ENCODE measurements at regions not wholly inside any gene's neighbourhood (a gene's known extent, or its start where the extent isn't known, plus 50 kb on each side); places are given as distances from the start of the nearest gene placed in this dataset.

- H3K27me3 ChIP-seq (ENCODE audit: control insufficient read depth, low read length) = 0 out of 2 replicates have a peak, but pooled peaks cover 3% of the 10 kb centered on the region
- H4K20me1 ChIP-seq (ENCODE audit: control insufficient read depth, insufficient read depth, low read depth, low read length) = no peaks in the 10 kb centered on the region
- H3K4me2 ChIP-seq (ENCODE audit: low read length) = no peak overlapping the region
- no peaks in the 10 kb centered on the region for H3K9me3 ChIP-seq (ENCODE audit: control insufficient read depth, insufficient read depth, low read length)
- H3K79me2 ChIP-seq (ENCODE audit: control insufficient read depth, low read length) = no peaks in the 10 kb centered on the region
- no peaks in the 10 kb centered on the region for H3K36me3 ChIP-seq (ENCODE audit: control insufficient read depth, low read length)
- H3K27ac ChIP-seq (ENCODE audit: low read depth, low read length) = no peak overlapping the region
- H3F3A ChIP-seq (ENCODE audit: control insufficient read depth, insufficient read depth) = no peaks in the 10 kb centered on the region
- no peaks in the 10 kb centered on the region for H3K9me2 ChIP-seq (replicated peaks; ENCODE audit: control insufficient read depth, low read length)
- TF ChIP-seq EZH2phosphoT487 (IDR thresholded peaks at IDR 0.05; ENCODE audit: borderline replicate concordance, low read length) = no peak
- TF ChIP-seq, protein P1, sequence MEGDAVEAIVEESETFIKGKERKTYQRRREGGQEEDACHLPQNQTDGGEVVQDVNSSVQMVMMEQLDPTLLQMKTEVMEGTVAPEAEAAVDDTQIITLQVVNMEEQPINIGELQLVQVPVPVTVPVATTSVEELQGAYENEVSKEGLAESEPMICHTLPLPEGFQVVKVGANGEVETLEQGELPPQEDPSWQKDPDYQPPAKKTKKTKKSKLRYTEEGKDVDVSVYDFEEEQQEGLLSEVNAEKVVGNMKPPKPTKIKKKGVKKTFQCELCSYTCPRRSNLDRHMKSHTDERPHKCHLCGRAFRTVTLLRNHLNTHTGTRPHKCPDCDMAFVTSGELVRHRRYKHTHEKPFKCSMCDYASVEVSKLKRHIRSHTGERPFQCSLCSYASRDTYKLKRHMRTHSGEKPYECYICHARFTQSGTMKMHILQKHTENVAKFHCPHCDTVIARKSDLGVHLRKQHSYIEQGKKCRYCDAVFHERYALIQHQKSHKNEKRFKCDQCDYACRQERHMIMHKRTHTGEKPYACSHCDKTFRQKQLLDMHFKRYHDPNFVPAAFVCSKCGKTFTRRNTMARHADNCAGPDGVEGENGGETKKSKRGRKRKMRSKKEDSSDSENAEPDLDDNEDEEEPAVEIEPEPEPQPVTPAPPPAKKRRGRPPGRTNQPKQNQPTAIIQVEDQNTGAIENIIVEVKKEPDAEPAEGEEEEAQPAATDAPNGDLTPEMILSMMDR (IDR thresholded peaks at IDR 0.05; ENCODE audit: low read depth, low read length, poor library complexity, severe bottlenecking) = no peak
- H3K4me3 ChIP-seq (ENCODE audit: low read length) = no peak overlapping the region
- no peaks in the 10 kb centered on the region for H3K4me1 ChIP-seq (ENCODE audit: control insufficient read depth, low read length)
These were observed 410.9 kb downstream of the TYW1 start for GRCh38 chr7:67407392-67408071.

GRCh38 chr7:67408109-67408508 is 411.5 kb downstream of the TYW1 start:
- Histone ChIP-seq H3K27ac (ENCODE audit: low read depth, low read length) (no peak overlapping the region), H3K4me2 (ENCODE audit: low read length) (no peak overlapping the region), H3K9me3 (ENCODE audit: control insufficient read depth, insufficient read depth, low read length) (no peaks in the 10 kb centered on the region), H3F3A (ENCODE audit: control insufficient read depth, insufficient read depth) (no peaks in the 10 kb centered on the region), H3K9me2 (replicated peaks; ENCODE audit: control insufficient read depth, low read length) (no peaks in the 10 kb centered on the region), H4K20me1 (ENCODE audit: control insufficient read depth, insufficient read depth, low read depth, low read length) (no peaks in the 10 kb centered on the region), H3K79me2 (ENCODE audit: control insufficient read depth, low read length) (no peaks in the 10 kb centered on the region), H3K4me3 (ENCODE audit: low read length) (no peak overlapping the region), H3K36me3 (ENCODE audit: control insufficient read depth, low read length) (no peaks in the 10 kb centered on the region), H3K27me3 (ENCODE audit: control insufficient read depth, low read length) (no peaks in the 10 kb centered on the region), H3K4me1 (ENCODE audit: control insufficient read depth, low read length) (no peaks in the 10 kb centered on the region)
- no peak for TF ChIP-seq EZH2phosphoT487 (IDR thresholded peaks at IDR 0.05; ENCODE audit: borderline replicate concordance, low read length)
- TF ChIP-seq, protein P1 (IDR thresholded peaks at IDR 0.05; ENCODE audit: low read depth, low read length, poor library complexity, severe bottlenecking) = no peak

DNA sequence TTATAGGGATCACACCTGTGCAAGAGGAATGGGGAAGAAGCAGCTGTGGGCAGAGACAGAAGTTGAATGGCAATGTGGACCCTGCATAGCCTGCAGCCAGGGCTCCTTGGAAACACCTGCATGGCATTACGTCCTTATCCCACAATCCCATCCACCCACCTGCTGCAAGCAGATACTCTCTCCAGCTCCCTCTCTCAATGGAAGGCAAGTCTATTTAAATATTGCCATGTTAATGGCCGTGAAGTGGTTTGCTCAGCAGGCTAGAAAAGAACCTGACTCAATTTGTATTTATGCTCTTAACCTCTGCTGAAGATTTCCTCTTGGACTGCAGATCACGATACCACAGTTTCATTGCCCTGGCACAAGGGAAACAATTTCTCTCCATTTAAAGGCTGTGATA is 417.0 kb downstream of the TYW1 start:
- Histone ChIP-seq H3K4me2 (ENCODE audit: low read length) (no peak overlapping the region), H3K4me1 (ENCODE audit: control insufficient read depth, low read length) (no peaks in the 10 kb centered on the region)

More for the DNA sequence above, 417.0 kb downstream of the TYW1 start:
- Histone ChIP-seq H3K79me2 (ENCODE audit: control insufficient read depth, low read length) (no peaks in the 10 kb centered on the region), H4K20me1 (ENCODE audit: control insufficient read depth, insufficient read depth, low read depth, low read length) (no peaks in the 10 kb centered on the region), H3K4me3 (ENCODE audit: low read length) (no peak overlapping the region), H3K9me3 (ENCODE audit: control insufficient read depth, insufficient read depth, low read length) (no peaks in the 10 kb centered on the region), H3F3A (ENCODE audit: control insufficient read depth, insufficient read depth) (no peaks in the 10 kb centered on the region), H3K36me3 (ENCODE audit: control insufficient read depth, low read length) (no peaks in the 10 kb centered on the region), H3K27me3 (ENCODE audit: control insufficient read depth, low read length) (no peaks in the 10 kb centered on the region), H3K9me2 (replicated peaks; ENCODE audit: control insufficient read depth, low read length) (no peaks in the 10 kb centered on the region), H3K27ac (ENCODE audit: low read depth, low read length) (no peak overlapping the region)
- no peak for TF ChIP-seq EZH2phosphoT487 (IDR thresholded peaks at IDR 0.05; ENCODE audit: borderline replicate concordance, low read length)
- TF ChIP-seq, protein P1 (IDR thresholded peaks at IDR 0.05; ENCODE audit: low read depth, low read length, poor library complexity, severe bottlenecking) = no peak

Data from DOHH2 (cell line).